ENCODE measurements at regions not wholly inside any gene's neighbourhood (a gene's known extent, or its start where the extent isn't known, plus 50 kb on each side); places are given as distances from the start of the nearest gene placed in this dataset.

DNA sequence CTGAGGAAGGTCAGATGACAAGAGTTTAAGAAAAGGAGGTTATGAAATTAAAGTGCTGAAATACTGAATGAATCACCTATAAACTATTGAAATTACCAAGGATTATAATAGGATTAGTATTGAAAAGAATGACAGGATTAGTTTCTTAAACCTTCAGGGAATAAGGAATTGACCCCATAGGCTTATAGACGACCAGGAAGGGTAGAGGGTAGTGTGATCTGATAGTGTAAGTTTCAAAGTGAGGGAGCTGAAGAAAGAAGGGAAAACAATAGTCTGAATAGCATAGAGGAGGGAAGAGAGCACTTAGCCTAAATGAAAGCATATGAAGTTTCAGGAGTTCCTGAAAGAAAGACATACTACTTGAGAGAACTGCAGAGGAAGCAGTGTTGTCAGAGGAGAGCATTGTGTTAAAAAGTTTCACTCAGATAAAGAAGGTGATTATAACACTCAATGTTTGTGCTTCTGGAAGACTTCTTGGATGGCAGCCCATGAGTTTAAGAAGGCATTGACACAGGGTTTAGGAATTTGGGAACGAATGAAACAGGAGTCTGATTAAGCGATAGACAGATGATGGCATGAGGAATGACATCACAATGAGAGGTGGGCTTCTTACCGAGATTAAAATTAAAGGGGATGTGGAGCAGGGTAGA, 557.9 kb upstream of the GRAMD2B start:
- TF ChIP-seq SUZ12 (IDR thresholded peaks at IDR 0.05; ENCODE audit: extremely low read depth, insufficient read depth, insufficient read length): no peak
- no peak for TF ChIP-seq ZNF274 (IDR thresholded peaks at IDR 0.05; ENCODE audit: low read depth, low read length)
